ENCODE measurements at regions not wholly inside any gene's neighbourhood (a gene's known extent, or its start where the extent isn't known, plus 50 kb on each side); places are given as distances from the start of the nearest gene placed in this dataset.

GRCh38 chr22:47902646-47903180 is 1140.3 kb downstream of the TBC1D22A start:
- Histone ChIP-seq H3K27me3 (ENCODE audit: insufficient read depth, low read length) (no peaks in the 10 kb centered on the region), H3K79me2 (ENCODE audit: insufficient read depth, low read length) (no peaks in the 10 kb centered on the region), H3K4me3 (replicated peaks in 1 of 2; ENCODE audit: low read depth in 1 of 2, low read length in 2 of 2) (no peak overlapping the region), H3K36me3 (ENCODE audit: control insufficient read depth in 1 of 2, insufficient read depth in 2 of 2, low read length in 2 of 2) (no peaks in the 10 kb centered on the region), H3K4me2 (ENCODE audit: low read length) (no peak overlapping the region), H4K20me1 (ENCODE audit: insufficient read depth) (no peaks in the 10 kb centered on the region), H2AFZ (ENCODE audit: low read depth, low read length, poor library complexity, severe bottlenecking) (no peak overlapping the region), H3K9me2 (ENCODE audit: insufficient read depth) (no peaks in the 10 kb centered on the region), H3K9ac (ENCODE audit: low read length) (no peak overlapping the region), H3K9me3 (ENCODE audit: control insufficient read depth in 1 of 2, insufficient read depth in 1 of 2, low read depth in 1 of 2, low read length in 2 of 2) (peaks cover 0 to 4% of the 10 kb centered on the region in 2 experiments; a peak in 1 of 4 replicates), H3K27ac (ENCODE audit: low read depth, low read length) (no peak overlapping the region), H3K4me1 (ENCODE audit: control insufficient read depth in 1 of 2, insufficient read depth in 2 of 2, low read length in 2 of 2) (no peaks in the 10 kb centered on the region)
- DNase-seq (ENCODE audit: low read depth, low spot score) (no peak), ATAC-seq (no peak)
- TF ChIP-seq MAX (IDR thresholded peaks at IDR 0.05): no peak
- TF ChIP-seq ZBTB33 (IDR thresholded peaks at IDR 0.05; ENCODE audit: extremely low read depth, insufficient replicate concordance, low read length): no peak
- TF ChIP-seq SP1 (IDR thresholded peaks at IDR 0.05; ENCODE audit: low read depth): no peak
- no peak for TF ChIP-seq FOSL1 (IDR thresholded peaks at IDR 0.05; ENCODE audit: low read depth)
- TF ChIP-seq ZFX (IDR thresholded peaks at IDR 0.05): no peak
- no peak for TF ChIP-seq CEBPB (IDR thresholded peaks at IDR 0.05; ENCODE audit: low read depth)
- TF ChIP-seq REST (IDR thresholded peaks at IDR 0.05; ENCODE audit: low read depth): no peak
- ChIA-PET RAD21 (ENCODE audit: low non-redundant PET in 1 of 2, low total read pairs in 2 of 2, uncharacterized antibody in 2 of 2, unreplicated experiment in 2 of 2) (no interaction called here), POLR2A (no interaction called here), CTCF (no interaction called here)
- intact Hi-C loops (cut with micrococcal nuclease): no loop called here
- BruUV-seq (replicated peaks): no TSS peak
